ENCODE measurements at regions not wholly inside any gene's neighbourhood (a gene's known extent, or its start where the extent isn't known, plus 50 kb on each side); places are given as distances from the start of the nearest gene placed in this dataset.

DNA sequence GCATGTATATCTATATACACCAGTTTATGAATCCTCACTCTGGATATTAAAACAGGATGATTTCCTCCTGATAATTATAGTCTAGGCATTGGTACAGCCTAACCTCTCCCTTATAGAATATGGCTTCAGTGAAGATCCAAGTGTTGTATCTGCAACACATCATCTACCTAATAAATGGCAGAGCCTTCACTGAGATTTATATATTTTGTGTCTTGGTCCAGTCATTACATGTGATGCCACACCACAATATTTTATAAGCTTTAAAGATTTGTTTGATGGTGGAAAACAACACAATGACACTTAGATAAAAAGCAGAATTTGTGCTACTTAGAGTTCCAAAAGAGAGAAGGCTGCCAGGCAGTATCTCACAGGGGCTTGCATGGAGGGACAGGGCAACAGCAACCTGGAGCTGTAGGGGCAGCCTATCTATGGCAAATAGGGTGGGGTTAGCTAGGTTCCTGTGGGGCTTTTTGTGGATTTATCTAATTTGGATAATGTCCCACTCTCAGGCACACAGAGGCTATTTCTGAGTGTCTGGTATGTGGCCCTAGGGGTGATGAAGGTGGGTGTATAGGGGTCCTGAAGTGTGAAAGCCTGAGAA, 1736.7 kb upstream of the PRR20A start:
- TF ChIP-seq, protein P1, sequence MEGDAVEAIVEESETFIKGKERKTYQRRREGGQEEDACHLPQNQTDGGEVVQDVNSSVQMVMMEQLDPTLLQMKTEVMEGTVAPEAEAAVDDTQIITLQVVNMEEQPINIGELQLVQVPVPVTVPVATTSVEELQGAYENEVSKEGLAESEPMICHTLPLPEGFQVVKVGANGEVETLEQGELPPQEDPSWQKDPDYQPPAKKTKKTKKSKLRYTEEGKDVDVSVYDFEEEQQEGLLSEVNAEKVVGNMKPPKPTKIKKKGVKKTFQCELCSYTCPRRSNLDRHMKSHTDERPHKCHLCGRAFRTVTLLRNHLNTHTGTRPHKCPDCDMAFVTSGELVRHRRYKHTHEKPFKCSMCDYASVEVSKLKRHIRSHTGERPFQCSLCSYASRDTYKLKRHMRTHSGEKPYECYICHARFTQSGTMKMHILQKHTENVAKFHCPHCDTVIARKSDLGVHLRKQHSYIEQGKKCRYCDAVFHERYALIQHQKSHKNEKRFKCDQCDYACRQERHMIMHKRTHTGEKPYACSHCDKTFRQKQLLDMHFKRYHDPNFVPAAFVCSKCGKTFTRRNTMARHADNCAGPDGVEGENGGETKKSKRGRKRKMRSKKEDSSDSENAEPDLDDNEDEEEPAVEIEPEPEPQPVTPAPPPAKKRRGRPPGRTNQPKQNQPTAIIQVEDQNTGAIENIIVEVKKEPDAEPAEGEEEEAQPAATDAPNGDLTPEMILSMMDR (conservative IDR thresholded peaks at IDR 0.05; ENCODE audit: low read depth, low read length): no peak
- no peak overlapping the region for H3K4me3 ChIP-seq (ENCODE audit: low read depth, low read length)
- no peak for DNase-seq (ENCODE audit: low read depth)

DNA sequence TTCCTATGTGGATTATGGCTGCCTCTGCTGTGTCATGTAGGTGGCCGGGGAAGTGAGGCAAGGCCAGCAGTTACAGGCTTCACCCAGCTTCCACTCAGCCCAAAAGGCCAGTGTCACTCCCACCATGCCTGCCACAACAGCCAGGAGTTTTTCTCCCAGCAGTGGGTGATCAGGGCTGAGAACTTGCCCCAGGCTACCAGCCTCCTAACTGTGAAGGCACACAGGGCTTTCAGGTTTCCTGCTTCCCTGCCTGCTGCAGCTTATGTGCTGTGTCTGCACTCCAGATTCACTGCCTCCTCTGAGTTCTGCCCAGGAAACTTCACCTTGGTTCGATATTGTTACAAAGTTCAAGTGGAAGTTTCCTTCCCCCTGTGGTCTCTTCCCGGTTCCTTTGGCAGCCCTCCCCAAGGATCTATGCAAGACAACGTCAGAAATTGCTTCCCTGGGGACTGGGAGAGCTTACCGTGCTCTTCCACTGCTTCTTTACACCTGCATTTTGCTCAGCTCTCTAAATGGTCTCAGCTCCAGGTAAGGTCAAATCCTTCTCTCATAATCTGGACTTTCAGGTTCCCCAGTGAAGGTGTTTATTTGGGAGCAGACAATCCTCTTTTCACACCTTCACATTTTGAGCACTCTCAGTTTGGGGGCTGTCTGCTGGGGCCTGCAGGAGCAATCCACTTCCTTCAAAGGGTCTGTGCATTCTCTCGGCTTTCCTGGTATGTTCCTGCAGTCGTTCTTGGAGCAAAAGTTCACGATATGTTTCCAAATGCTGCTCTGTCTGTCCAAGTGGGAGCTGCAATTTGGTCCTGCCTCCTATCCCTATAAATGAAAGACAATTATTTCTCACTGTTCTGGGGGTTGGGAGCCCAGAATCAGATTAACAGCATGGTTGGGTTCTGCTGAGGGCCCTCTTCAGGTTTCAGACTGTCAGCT, 1730.1 kb upstream of the PRR20A start:
- no peak for DNase-seq (ENCODE audit: low read depth)
- TF ChIP-seq, protein P1 (conservative IDR thresholded peaks at IDR 0.05; ENCODE audit: low read depth, low read length): no peak
- no peak overlapping the region for H3K4me3 ChIP-seq (ENCODE audit: low read depth, low read length)

DNA sequence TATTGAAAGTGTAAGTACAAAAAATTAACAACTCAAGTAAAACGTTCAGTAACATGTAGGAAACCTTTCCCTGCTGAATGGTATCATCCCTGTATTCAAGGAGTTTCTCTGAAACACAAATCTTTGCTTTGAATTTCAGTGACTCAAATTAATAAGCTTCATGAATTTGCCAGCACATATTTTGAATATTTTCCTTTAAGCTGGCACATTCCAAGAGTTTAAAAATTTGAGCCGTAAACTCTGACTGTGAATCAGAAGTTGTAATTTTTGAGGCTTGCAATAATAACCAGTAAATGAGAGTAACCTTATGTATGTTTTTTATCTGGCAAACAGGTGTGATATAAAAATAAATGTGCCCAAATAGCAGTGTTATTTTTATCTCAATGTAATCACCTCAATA, 1722.6 kb upstream of the PRR20A start:
- H3K4me3 ChIP-seq (ENCODE audit: low read depth, low read length): no peak overlapping the region
- DNase-seq (ENCODE audit: low read depth): no peak
- TF ChIP-seq, protein P1 (conservative IDR thresholded peaks at IDR 0.05; ENCODE audit: low read depth, low read length): no peak

DNA sequence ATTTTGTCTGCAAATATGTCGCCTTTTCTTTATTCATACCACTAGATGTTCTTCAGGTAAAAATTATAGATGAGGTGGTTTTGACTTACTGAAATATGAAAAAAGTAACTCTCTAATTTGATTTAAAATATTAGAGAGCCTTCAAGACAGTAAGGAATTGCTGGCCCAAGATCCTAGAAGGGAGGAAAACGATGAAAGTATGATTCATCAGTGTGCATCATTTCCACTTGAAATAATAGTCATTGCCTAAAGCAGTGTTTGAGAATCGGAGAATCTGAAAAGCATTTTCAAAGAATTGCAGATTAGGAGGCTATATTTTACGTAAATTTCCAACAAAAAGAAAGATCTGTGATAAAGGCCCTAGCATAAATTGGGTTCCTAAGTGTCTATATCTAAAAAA, 1707.9 kb upstream of the PRR20A start:
- no peak overlapping the region for H3K4me3 ChIP-seq (ENCODE audit: low read depth, low read length)
- DNase-seq (ENCODE audit: low read depth): no peak
- TF ChIP-seq, protein P1 (conservative IDR thresholded peaks at IDR 0.05; ENCODE audit: low read depth, low read length): no peak

DNA sequence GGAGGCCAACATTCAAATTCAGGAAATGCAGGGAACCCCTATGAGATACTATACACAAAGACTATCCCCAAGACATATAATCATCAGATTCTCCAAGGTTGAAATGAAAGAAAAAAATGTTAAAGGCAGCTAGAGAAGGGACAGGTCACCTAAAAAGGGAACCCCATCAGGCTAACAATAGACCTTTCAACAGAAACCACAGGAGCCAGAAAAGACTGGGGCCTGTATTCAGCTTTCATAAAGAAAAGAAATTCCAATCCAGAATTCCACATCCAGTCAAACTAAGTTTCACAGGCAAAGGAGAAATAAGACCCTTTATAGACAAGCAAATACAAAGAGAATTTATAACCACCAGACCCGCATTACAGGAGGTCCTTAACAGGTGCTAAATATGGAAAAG, 1703.6 kb upstream of the PRR20A start:
- TF ChIP-seq, protein P1 (conservative IDR thresholded peaks at IDR 0.05; ENCODE audit: low read depth, low read length): no peak
- DNase-seq (ENCODE audit: low read depth): no peak
- no peak overlapping the region for H3K4me3 ChIP-seq (ENCODE audit: low read depth, low read length)

DNA sequence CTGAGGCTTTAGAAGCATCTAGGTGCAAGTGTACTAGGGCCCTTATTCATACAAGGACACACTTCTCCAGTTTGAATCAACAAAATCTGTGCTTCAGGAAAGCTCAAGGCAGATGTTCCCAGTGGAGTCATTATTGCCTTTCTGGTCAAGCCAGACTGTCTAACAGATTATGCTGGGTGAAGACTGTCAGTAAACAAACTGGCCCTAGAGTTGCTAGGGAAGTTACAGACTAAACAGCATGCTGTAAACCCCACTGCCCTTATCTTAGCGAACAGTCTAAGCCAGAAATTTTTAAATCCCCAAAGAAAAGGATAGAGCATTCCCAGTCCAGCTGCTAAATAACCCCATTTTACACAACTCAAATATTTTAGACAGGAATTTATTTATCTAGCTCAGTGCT, 1701.3 kb upstream of the PRR20A start:
- no peak overlapping the region for H3K4me3 ChIP-seq (ENCODE audit: low read depth, low read length)
- TF ChIP-seq, protein P1 (conservative IDR thresholded peaks at IDR 0.05; ENCODE audit: low read depth, low read length): no peak
- no peak for DNase-seq (ENCODE audit: low read depth)
